ENCODE measurements at regions not wholly inside any gene's neighbourhood (a gene's known extent, or its start where the extent isn't known, plus 50 kb on each side); places are given as distances from the start of the nearest gene placed in this dataset.
"Not testable (repeated sequence)": the region's sequence is repeated elsewhere in the genome, so short reads cannot be mapped to it uniquely, and the experiment has no call there.

DNA sequence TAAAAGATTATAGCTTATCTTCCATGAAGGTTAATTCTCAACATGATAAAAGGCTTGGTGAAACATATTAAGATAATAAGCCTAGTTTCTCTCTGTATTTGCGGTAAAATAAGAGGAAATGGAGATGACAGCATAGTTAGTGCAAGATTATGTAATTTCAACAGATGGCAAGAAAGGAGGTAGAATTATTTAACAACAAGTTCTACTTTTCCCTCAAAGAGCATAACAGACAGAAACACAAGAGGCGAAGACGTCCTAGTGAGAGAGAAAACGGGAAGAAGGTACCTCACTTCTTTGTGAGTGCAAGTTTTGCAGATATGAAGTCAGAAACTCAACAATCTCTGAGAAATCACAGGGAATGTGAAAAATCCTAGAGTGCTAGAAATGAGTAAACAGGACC, 144.8 kb upstream of the ADCY2 start (continued):
- TF ChIP-seq, protein P1, sequence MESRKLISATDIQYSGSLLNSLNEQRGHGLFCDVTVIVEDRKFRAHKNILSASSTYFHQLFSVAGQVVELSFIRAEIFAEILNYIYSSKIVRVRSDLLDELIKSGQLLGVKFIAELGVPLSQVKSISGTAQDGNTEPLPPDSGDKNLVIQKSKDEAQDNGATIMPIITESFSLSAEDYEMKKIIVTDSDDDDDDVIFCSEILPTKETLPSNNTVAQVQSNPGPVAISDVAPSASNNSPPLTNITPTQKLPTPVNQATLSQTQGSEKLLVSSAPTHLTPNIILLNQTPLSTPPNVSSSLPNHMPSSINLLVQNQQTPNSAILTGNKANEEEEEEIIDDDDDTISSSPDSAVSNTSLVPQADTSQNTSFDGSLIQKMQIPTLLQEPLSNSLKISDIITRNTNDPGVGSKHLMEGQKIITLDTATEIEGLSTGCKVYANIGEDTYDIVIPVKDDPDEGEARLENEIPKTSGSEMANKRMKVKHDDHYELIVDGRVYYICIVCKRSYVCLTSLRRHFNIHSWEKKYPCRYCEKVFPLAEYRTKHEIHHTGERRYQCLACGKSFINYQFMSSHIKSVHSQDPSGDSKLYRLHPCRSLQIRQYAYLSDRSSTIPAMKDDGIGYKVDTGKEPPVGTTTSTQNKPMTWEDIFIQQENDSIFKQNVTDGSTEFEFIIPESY (IDR thresholded peaks at IDR 0.05), result no peak
- no peak for TF ChIP-seq FOXA2 (IDR thresholded peaks at IDR 0.05)

DNA sequence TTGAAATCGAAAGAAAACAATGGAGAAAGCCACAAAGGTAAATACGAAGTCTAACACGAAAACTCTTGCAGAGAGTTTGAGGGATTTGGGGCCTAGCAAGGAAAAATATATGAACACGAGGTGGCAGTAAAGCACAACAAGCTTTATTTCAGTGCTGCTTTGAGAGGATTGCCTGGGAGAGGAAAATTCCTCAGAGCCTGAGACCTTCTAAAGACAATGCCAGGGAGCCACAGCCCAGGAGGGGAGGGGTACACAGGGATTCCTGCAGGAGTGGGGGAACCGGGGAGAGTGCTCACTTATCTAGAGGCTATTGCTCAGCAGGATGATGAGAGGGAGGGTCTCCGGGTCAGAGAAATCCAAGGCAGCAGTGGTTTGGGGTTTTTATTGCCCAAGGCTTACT, 134.9 kb upstream of the ADCY2 start:
- no peaks in the 10 kb centered on the region for H3K9me3 ChIP-seq (ENCODE audit: control insufficient read depth in 4 of 4, low read length in 3 of 4)
- H3K4me3 ChIP-seq (ENCODE audit: low read depth in 1 of 3, low read length in 3 of 3), result no peak overlapping the region
- no peaks in the 10 kb centered on the region for H3K36me3 ChIP-seq (ENCODE audit: control insufficient read depth in 4 of 4, insufficient read depth in 3 of 4, low read depth in 1 of 4, low read length in 3 of 4)
- H3K27me3 ChIP-seq (ENCODE audit: control insufficient read depth in 4 of 4, insufficient read depth in 4 of 4, low read length in 3 of 4), result no peaks in the 10 kb centered on the region
- TF ChIP-seq SP1 (IDR thresholded peaks at IDR 0.05), result no peak
- TF ChIP-seq CTCF (IDR thresholded peaks at IDR 0.05; ENCODE audit: low read depth, low read length, missing input control), result peak; percentile 48
- TF ChIP-seq REST (IDR thresholded peaks at IDR 0.05), result no peak
- no peak for TF ChIP-seq JUND (IDR thresholded peaks at IDR 0.05)
- no peak for TF ChIP-seq EGR1 (IDR thresholded peaks at IDR 0.05; ENCODE audit: low read depth in 2 of 2)
- no peak for TF ChIP-seq RXRA (IDR thresholded peaks at IDR 0.05)
- TF ChIP-seq RAD21 (IDR thresholded peaks at IDR 0.05), result peak; percentile 79 to 82
- TF ChIP-seq, protein P2, sequence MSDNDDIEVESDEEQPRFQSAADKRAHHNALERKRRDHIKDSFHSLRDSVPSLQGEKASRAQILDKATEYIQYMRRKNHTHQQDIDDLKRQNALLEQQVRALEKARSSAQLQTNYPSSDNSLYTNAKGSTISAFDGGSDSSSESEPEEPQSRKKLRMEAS (IDR thresholded peaks at IDR 0.05), result no peak
- H3K27ac ChIP-seq (ENCODE audit: low read depth in 1 of 2, low read length in 2 of 2), result no peak overlapping the region
- H3K9ac ChIP-seq (ENCODE audit: low read depth in 1 of 2, low read length in 2 of 2), result no peak overlapping the region
- 21% methylated on average over 6 of the region's 6 CpGs for WGBS
- H3K4me1 ChIP-seq (ENCODE audit: control insufficient read depth in 4 of 4, insufficient read depth in 4 of 4, low read length in 3 of 4), result no peaks in the 10 kb centered on the region
- no peak for DNase-seq (ENCODE audit: low spot score)

GRCh38 chr5:7261900-7262299, 134.0 kb upstream of the ADCY2 start:
- Histone ChIP-seq H3K27me3 (ENCODE audit: control insufficient read depth in 4 of 4, insufficient read depth in 4 of 4, low read length in 3 of 4) (no peaks in the 10 kb centered on the region), H3K4me1 (ENCODE audit: control insufficient read depth in 4 of 4, insufficient read depth in 4 of 4, low read length in 3 of 4) (no peaks in the 10 kb centered on the region), H3K36me3 (ENCODE audit: control insufficient read depth in 4 of 4, insufficient read depth in 3 of 4, low read depth in 1 of 4, low read length in 3 of 4) (no peaks in the 10 kb centered on the region), H3K27ac (ENCODE audit: low read depth in 1 of 2, low read length in 2 of 2) (no peak overlapping the region), H3K9me3 (ENCODE audit: control insufficient read depth in 4 of 4, low read length in 3 of 4) (no peaks in the 10 kb centered on the region), H3K4me3 (ENCODE audit: low read depth in 1 of 3, low read length in 3 of 3) (no peak overlapping the region), H3K9ac (ENCODE audit: low read depth in 1 of 2, low read length in 2 of 2) (no peak overlapping the region)
- TF ChIP-seq, protein P3, sequence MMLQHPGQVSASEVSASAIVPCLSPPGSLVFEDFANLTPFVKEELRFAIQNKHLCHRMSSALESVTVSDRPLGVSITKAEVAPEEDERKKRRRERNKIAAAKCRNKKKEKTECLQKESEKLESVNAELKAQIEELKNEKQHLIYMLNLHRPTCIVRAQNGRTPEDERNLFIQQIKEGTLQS (IDR thresholded peaks at IDR 0.05), result no peak
- TF ChIP-seq SP1 (IDR thresholded peaks at IDR 0.05) (no peak), HNF4A (conservative IDR thresholded peaks at IDR 0.05) (no peak), TAF1 (conservative IDR thresholded peaks at IDR 0.05) (no peak), HNF4G (IDR thresholded peaks at IDR 0.05) (no peak), YY1 (IDR thresholded peaks at IDR 0.05) (no peak), FOXA1 (IDR thresholded peaks at IDR 0.05) (no peak), RAD21 (IDR thresholded peaks at IDR 0.05) (no peak), NR2F2 (IDR thresholded peaks at IDR 0.05) (no peak)
- TF ChIP-seq, protein P2 (IDR thresholded peaks at IDR 0.05), result no peak
- TF ChIP-seq, protein P1 (IDR thresholded peaks at IDR 0.05), result no peak
- no peak for DNase-seq (ENCODE audit: low spot score)
- WGBS, result 92% methylated on average over 2 of the region's 2 CpGs

- H3K27ac ChIP-seq (ENCODE audit: low read depth in 1 of 2, low read length in 2 of 2); H3K9me3 ChIP-seq (ENCODE audit: control insufficient read depth in 4 of 4, low read length in 3 of 4); H3K4me1 ChIP-seq (ENCODE audit: control insufficient read depth in 4 of 4, insufficient read depth in 4 of 4, low read length in 3 of 4); H3K9ac ChIP-seq (ENCODE audit: low read depth in 1 of 2, low read length in 2 of 2); H3K4me3 ChIP-seq (ENCODE audit: low read depth in 1 of 3, low read length in 3 of 3); DNase-seq (ENCODE audit: low spot score); H3K36me3 ChIP-seq (ENCODE audit: control insufficient read depth in 4 of 4, insufficient read depth in 3 of 4, low read depth in 1 of 4, low read length in 3 of 4); H3K27me3 ChIP-seq (ENCODE audit: control insufficient read depth in 4 of 4, insufficient read depth in 4 of 4, low read length in 3 of 4): not testable (repeated sequence)
- 78% methylated on average over 4 of the region's 4 CpGs for WGBS
Observed at GRCh38 chr5:7263398-7264015, 132.4 kb upstream of the ADCY2 start.

Data from liver (tissue), 8 donors.